CD14-positive monocyte (primary cell): ENCODE measurements at regions not wholly inside any gene's neighbourhood (a gene's known extent, or its start where the extent isn't known, plus 50 kb on each side); places are given as distances from the start of the nearest gene placed in this dataset. TPM values are rescaled to one million over a fixed set of nuclear protein-coding genes. Genes with fewer than 3 reads are reported as not detected.

ENCODE experiments used
- DNase-seq, 3 donors: peaks; one replicate each; pipeline ENCODE4 v3.0.0-alpha.2; 2011 to 2022
- H2AFZ ChIP-seq: 2 replicates; pipeline ENCODE4 v1.6.0; 2012; ENCODE audit warnings: mild to moderate bottlenecking, low read depth, low read length, inconsistent platforms; ENCODE audit not compliant: insufficient read depth, poor library complexity, severe bottlenecking
- H3K27ac ChIP-seq, 2 donors: 1 replicate in 1 of 2; 2 replicates in 1 of 2; pipeline ENCODE4 v1.5.1; 2012 to 2013; ENCODE audit warnings: low read length in 2 of 2, control low read depth in 1 of 2, inconsistent platforms in 1 of 2, low read depth in 1 of 2, mild to moderate bottlenecking in 1 of 2
- H3K27me3 ChIP-seq, 2 donors: one replicate each; pipeline versions ENCODE4 v1.6.0 to v1.6.1; 2011 to 2013; ENCODE audit warnings: low read length in 2 of 2; ENCODE audit not compliant: control insufficient read depth in 2 of 2, insufficient read depth in 2 of 2
- H3K36me3 ChIP-seq, 2 donors: replicated peaks in 1 of 2; 1 replicate in 1 of 2; 2 replicates in 1 of 2; pipeline versions ENCODE4 v1.5.1 to v1.6.1; 2012 to 2013; ENCODE audit warnings: low read length in 2 of 2, control low read depth in 1 of 2, inconsistent platforms in 1 of 2, mild to moderate bottlenecking in 1 of 2; ENCODE audit not compliant: insufficient read depth in 2 of 2, control insufficient read depth in 1 of 2
- H3K4me1 ChIP-seq, 2 donors: 1 replicate in 1 of 2; 2 replicates in 1 of 2; pipeline versions ENCODE4 v1.5.1 to v1.6.1; 2012 to 2013; ENCODE audit warnings: low read length in 2 of 2, control low read depth in 1 of 2, inconsistent platforms in 1 of 2, mild to moderate bottlenecking in 1 of 2, moderate library complexity in 1 of 2; ENCODE audit not compliant: insufficient read depth in 2 of 2, control insufficient read depth in 1 of 2
- H3K4me2 ChIP-seq: replicated peaks from 2 replicates; pipeline ENCODE3; 2012; ENCODE audit warnings: low read length, moderate library complexity, mild to moderate bottlenecking; ENCODE audit not compliant: poor library complexity, severe bottlenecking; ENCODE audit errors: extremely low read depth
- H3K4me3 ChIP-seq, 3 experiments: fragments of 200-600 bp in 1 of 3; sonication (generic) in 1 of 3; replicated peaks in 1 of 3; 1 replicate in 2 of 3; 2 replicates in 1 of 3; pipeline ENCODE4 v1.5.1; 2011 to 2013; ENCODE audit warnings: low read length in 3 of 3, mild to moderate bottlenecking in 3 of 3, control low read depth in 2 of 3, low read depth in 2 of 3, inconsistent platforms in 1 of 3, moderate library complexity in 1 of 3
- H3K79me2 ChIP-seq: 2 replicates; pipeline ENCODE4 v1.6.0; 2012; ENCODE audit warnings: mild to moderate bottlenecking, control low read depth, inconsistent platforms, low read length, moderate library complexity; ENCODE audit not compliant: insufficient read depth
- H3K9ac ChIP-seq: 2 replicates; pipeline ENCODE4 v1.6.0; 2017; ENCODE audit warnings: low read length, mild to moderate bottlenecking; ENCODE audit not compliant: insufficient read depth, poor library complexity, severe bottlenecking
- H3K9me3 ChIP-seq, 2 donors: replicated peaks in 1 of 2; 1 replicate in 1 of 2; 2 replicates in 1 of 2; pipeline versions ENCODE4 v1.5.1 to v1.6.1; 2012 to 2013; ENCODE audit warnings: low read length in 2 of 2, control low read depth in 1 of 2; ENCODE audit not compliant: control insufficient read depth in 1 of 2, insufficient read depth in 1 of 2
- H4K20me1 ChIP-seq: 2 replicates; pipeline ENCODE4 v1.6.0; 2012; ENCODE audit warnings: mild to moderate bottlenecking, low read length, control low read depth, moderate library complexity; ENCODE audit not compliant: insufficient read depth
- H3K27ac Mint-ChIP-seq, 7 donors: one replicate each; pipeline ENCODE4 v1.8.0; 2020; ENCODE audit warnings: mild to moderate bottlenecking in 7 of 7, mixed read lengths in 7 of 7, moderate library complexity in 6 of 7, inconsistent platforms in 2 of 7
- H3K27me3 Mint-ChIP-seq, 3 donors: one replicate each; pipeline ENCODE4 v1.8.0; 2021 to 2022; ENCODE audit warnings: low read depth in 3 of 3, mild to moderate bottlenecking in 3 of 3, mixed read lengths in 3 of 3, moderate library complexity in 3 of 3, inconsistent platforms in 1 of 3
- H3K36me3 Mint-ChIP-seq, 2 donors: one replicate each; pipeline ENCODE4 v1.8.0; 2020; ENCODE audit warnings: mixed read lengths in 2 of 2, inconsistent platforms in 1 of 2, mild to moderate bottlenecking in 1 of 2
- H3K4me1 Mint-ChIP-seq: one replicate; pipeline ENCODE4 v1.8.0; 2020; ENCODE audit warnings: mild to moderate bottlenecking, mixed read lengths
- H3K4me3 Mint-ChIP-seq, 2 donors: one replicate each; pipeline ENCODE4 v1.8.0; 2020; ENCODE audit warnings: mild to moderate bottlenecking in 2 of 2, mixed read lengths in 2 of 2, moderate library complexity in 1 of 2
- H3K9me3 Mint-ChIP-seq, 7 donors: one replicate each; pipeline ENCODE4 v1.8.0; 2020 to 2022; ENCODE audit warnings: mixed read lengths in 7 of 7, mild to moderate bottlenecking in 6 of 7, moderate library complexity in 6 of 7, inconsistent platforms in 2 of 7
- CTCF ChIP-seq: fragments of 200-600 bp; IDR thresholded peaks from one replicate; pipeline ENCODE4 v1.8.0; 2022; ENCODE audit warnings: antibody characterized with exemption, mild to moderate bottlenecking
- WGBS: methylation state at CpG from one replicate; pipeline ENCODE4 v1.1.5; 2013; ENCODE audit warnings: missing lambda C conversion rate; ENCODE audit not compliant: insufficient coverage; 5-methylcytosine and 5-hydroxymethylcytosine counted together
- intact Hi-C, 2 donors: fragments of 100-400 bp; cut with micrococcal nuclease; formaldehyde crosslinking; loops; one replicate each; pipeline versions ENCODE4 v1.15.0 to v1.15.1; 2023
- small RNA-seq: library from RNA; depleted of rRNA; stranded (forward); fragments of <200 nt; gene quantifications from one replicate; pipeline ENCODE3, GENCODE V24; 2012; ENCODE audit warnings: low read depth; ENCODE audit not compliant: insufficient read length

DNA sequence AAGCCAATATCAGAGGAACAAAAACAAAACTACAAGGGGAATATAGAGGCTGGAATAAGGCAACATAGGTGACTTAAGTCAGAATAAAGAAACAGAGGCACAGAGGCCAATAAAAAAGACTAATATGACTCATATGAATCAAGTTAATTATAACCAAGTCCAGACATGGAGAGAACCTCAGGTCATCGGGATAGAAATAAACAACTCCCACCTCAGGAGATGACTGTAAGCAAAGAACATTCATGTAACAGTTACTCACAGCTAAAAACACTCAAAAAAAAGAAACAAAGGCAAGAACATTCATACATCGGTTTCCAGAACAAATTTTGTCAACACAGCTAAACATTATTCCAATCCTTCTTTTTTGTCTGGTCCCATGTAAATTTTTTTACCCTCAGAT is 60.3 kb upstream of the RXFP1 start:
- Histone ChIP-seq H3K27me3 (no peaks in the 10 kb centered on the region), H2AFZ (no peak overlapping the region), H3K36me3 (no peaks in the 10 kb centered on the region), H3K4me2 (no peak overlapping the region), H4K20me1 (no peaks in the 10 kb centered on the region), H3K27ac (no peak overlapping the region), H3K79me2 (no peaks in the 10 kb centered on the region), H3K4me1 (no peaks in the 10 kb centered on the region), H3K9ac (no peak overlapping the region), H3K4me3 (no peak overlapping the region), H3K9me3 (no peaks in the 10 kb centered on the region)
- H3K4me1 Mint-ChIP-seq: no peaks in the 10 kb centered on the region
- H3K27ac Mint-ChIP-seq: no peak overlapping the region
- H3K27me3 Mint-ChIP-seq: no peaks in the 10 kb centered on the region
- intact Hi-C loops: no loop called here
- TF ChIP-seq CTCF: no peak
- 75% methylated on average over 1 of the region's 2 CpGs for WGBS
- H3K36me3 Mint-ChIP-seq: no peaks in the 10 kb centered on the region
- H3K4me3 Mint-ChIP-seq: no peak overlapping the region
- no peak for DNase-seq
- peaks cover 0 to 23% (median 4%) of the 10 kb centered on the region in 7 donors for H3K9me3 Mint-ChIP-seq

GRCh38 chr4:158462611-158463010 is 59.1 kb upstream of the RXFP1 start:
- no peak overlapping the region for H3K27ac ChIP-seq
- H3K27me3 Mint-ChIP-seq: no peaks in the 10 kb centered on the region
- H4K20me1 ChIP-seq: no peaks in the 10 kb centered on the region
- H3K79me2 ChIP-seq: no peaks in the 10 kb centered on the region
- no peak overlapping the region for H3K27ac Mint-ChIP-seq
- H3K4me2 ChIP-seq: no peak overlapping the region
- H3K4me1 Mint-ChIP-seq: no peaks in the 10 kb centered on the region
- intact Hi-C loops: no loop called here
- no peak for TF ChIP-seq CTCF
- peaks cover 4 to 23% (median 7%) of the 10 kb centered on the region in 7 donors for H3K9me3 Mint-ChIP-seq
- DNase-seq: no peak
- H3K36me3 Mint-ChIP-seq: no peaks in the 10 kb centered on the region
- no peak overlapping the region for H3K4me3 Mint-ChIP-seq
- no peaks in the 10 kb centered on the region for H3K9me3 ChIP-seq
- no peak overlapping the region for H3K9ac ChIP-seq
- H3K4me1 ChIP-seq: no peaks in the 10 kb centered on the region
- H3K36me3 ChIP-seq: no peaks in the 10 kb centered on the region
- no peaks in the 10 kb centered on the region for H3K27me3 ChIP-seq
- no peak overlapping the region for H2AFZ ChIP-seq
- no peak overlapping the region for H3K4me3 ChIP-seq

Small RNA genes in the stretch of these regions (small RNA-seq; reads per million reads assigned to genes)
- not detected for gene RNU4-79P
